HepG2 (cell line): ENCODE measurements at regions not wholly inside any gene's neighbourhood (a gene's known extent, or its start where the extent isn't known, plus 50 kb on each side); places are given as distances from the start of the nearest gene placed in this dataset.
A peak's percentile ranks its signal among the peaks of the same experiment; 100 is the strongest.

Experiments
- CTCF ChIP-seq: sonication (generic); formaldehyde crosslinking; IDR thresholded peaks from 2 replicates; pipeline ENCODE4 v1.5.0; 2020; ENCODE audit warnings: mild to moderate bottlenecking, missing genetic modification reagents, moderate library complexity
- KDM1A ChIP-seq: IDR thresholded peaks from 2 replicates; pipeline ENCODE4 v1.6.1; 2016; ENCODE audit warnings: missing compliant biosample characterization
- KLF6 ChIP-seq: IDR thresholded peaks from 2 replicates; pipeline ENCODE4 v1.8.0; 2016; ENCODE audit warnings: missing biosample characterization, missing genetic modification reagents
- RNF2 ChIP-seq: fragments of 450-650 bp; conservative IDR thresholded peaks from 2 replicates; pipeline ENCODE4 v1.6.1; 2016; ENCODE audit warnings: low read depth
- SNAPC5 ChIP-seq: sonication (generic); formaldehyde crosslinking; IDR thresholded peaks from 2 replicates; pipeline ENCODE4 v1.8.1; 2023; ENCODE audit warnings: mild to moderate bottlenecking, missing genetic modification reagents, borderline replicate concordance
- ZNF496 ChIP-seq: sonication (generic); formaldehyde crosslinking; IDR thresholded peaks from 2 replicates; pipeline ENCODE4 v1.8.1; 2023; ENCODE audit warnings: mild to moderate bottlenecking, moderate library complexity, missing genetic modification reagents; ENCODE audit not compliant: insufficient replicate concordance
- ZNF740 ChIP-seq: sonication (generic); formaldehyde crosslinking; IDR thresholded peaks from 2 replicates; pipeline ENCODE4 v1.4.0; 2020; ENCODE audit warnings: missing genetic modification reagents
- ZSCAN29 ChIP-seq: sonication (generic); formaldehyde crosslinking; conservative IDR thresholded peaks from 2 replicates; pipeline ENCODE4 v1.4.0; 2020; ENCODE audit warnings: mild to moderate bottlenecking, missing genetic modification reagents

- no peak for TF ChIP-seq ZNF740 (CRISPR knock-in tag)
- no peak for TF ChIP-seq RNF2
- no peak for TF ChIP-seq KDM1A
- TF ChIP-seq ZSCAN29 (CRISPR knock-in tag): no peak
- no peak for TF ChIP-seq ZNF496
- no peak for TF ChIP-seq KLF6 (CRISPR knock-in tag)
- TF ChIP-seq SNAPC5 (CRISPR knock-in tag): no peak
- TF ChIP-seq CTCF (CRISPR knock-in tag): peak; percentile 36
These were observed 64.9 kb upstream of the POLG start for GRCh38 chr15:89399238-89400115.
